ENCODE measurements at regions not wholly inside any gene's neighbourhood (a gene's known extent, or its start where the extent isn't known, plus 50 kb on each side); places are given as distances from the start of the nearest gene placed in this dataset.
A peak's percentile ranks its signal among the peaks of the same experiment; 100 is the strongest.
"Not testable (repeated sequence)": the region's sequence is repeated elsewhere in the genome, so short reads cannot be mapped to it uniquely, and the experiment has no call there.

GRCh38 chr15:87743562-87743961 lies 513.0 kb downstream of the NTRK3 start:
- ChIA-PET POLR2A (no interaction called here), CTCF (no interaction called here)
- H3K36me3 ChIP-seq (ENCODE audit: control insufficient read depth, insufficient read depth, low read length) = no peaks in the 10 kb centered on the region
- H3K4me3 ChIP-seq (ENCODE audit: low read depth, low read length) = no peak overlapping the region
- H3K27me3 ChIP-seq (ENCODE audit: control insufficient read depth, insufficient read depth, low read length) = no peaks in the 10 kb centered on the region
- no peak for TF ChIP-seq CTCF (IDR thresholded peaks at IDR 0.05; ENCODE audit: insufficient read depth, low read depth, low read length)
- DNase-seq (ENCODE audit: low read depth) = peak; percentile 24

- no peaks in the 10 kb centered on the region for H3K36me3 ChIP-seq (ENCODE audit: control insufficient read depth, insufficient read depth, low read length)
- no peak for DNase-seq (ENCODE audit: low read depth)
- ChIA-PET POLR2A (no interaction called here), CTCF (interaction anchor here (0.6 to 1.0 kb wide), 2 partner anchors 9 to 61 kb away, joined by 3 read pairs; no protein-coding TSS in a partner anchor)
- TF ChIP-seq CTCF (IDR thresholded peaks at IDR 0.05; ENCODE audit: insufficient read depth, low read depth, low read length) = no peak
- no peak overlapping the region for H3K4me3 ChIP-seq (ENCODE audit: low read depth, low read length)
- no peaks in the 10 kb centered on the region for H3K27me3 ChIP-seq (ENCODE audit: control insufficient read depth, insufficient read depth, low read length)
These were observed 515.2 kb downstream of the NTRK3 start for GRCh38 chr15:87741350-87741749.

GRCh38 chr15:87740655-87741344 lies 515.7 kb downstream of the NTRK3 start:
- no peaks in the 10 kb centered on the region for H3K36me3 ChIP-seq (ENCODE audit: control insufficient read depth, insufficient read depth, low read length)
- CTCF ChIA-PET = interaction anchor here (0.6 to 1.0 kb wide), 2 partner anchors 10 to 60 kb away, joined by 3 read pairs; no protein-coding TSS in a partner anchor
- DNase-seq (ENCODE audit: low read depth) = no peak
- no peak for TF ChIP-seq CTCF (IDR thresholded peaks at IDR 0.05; ENCODE audit: insufficient read depth, low read depth, low read length)
- no peak overlapping the region for H3K4me3 ChIP-seq (ENCODE audit: low read depth, low read length)
- no peaks in the 10 kb centered on the region for H3K27me3 ChIP-seq (ENCODE audit: control insufficient read depth, insufficient read depth, low read length)
- POLR2A ChIA-PET = no interaction called here

- ChIA-PET CTCF (interaction anchor here (0.7 to 1.2 kb wide), 2 partner anchors 27 to 368 kb away, joined by 3 read pairs; no protein-coding TSS in a partner anchor), POLR2A (no interaction called here)
- Histone ChIP-seq H3K4me3 (ENCODE audit: low read depth, low read length) (no peak overlapping the region), H3K27me3 (ENCODE audit: control insufficient read depth, insufficient read depth, low read length) (no peaks in the 10 kb centered on the region), H3K36me3 (ENCODE audit: control insufficient read depth, insufficient read depth, low read length) (no peaks in the 10 kb centered on the region)
- no peak for DNase-seq (ENCODE audit: low read depth)
- TF ChIP-seq CTCF (IDR thresholded peaks at IDR 0.05; ENCODE audit: insufficient read depth, low read depth, low read length) = no peak
These were observed 516.7 kb downstream of the NTRK3 start for GRCh38 chr15:87739866-87740265.

GRCh38 chr15:87739081-87739480 lies 517.5 kb downstream of the NTRK3 start:
- TF ChIP-seq CTCF (IDR thresholded peaks at IDR 0.05; ENCODE audit: insufficient read depth, low read depth, low read length) = no peak
- Histone ChIP-seq H3K27me3 (ENCODE audit: control insufficient read depth, insufficient read depth, low read length) (no peaks in the 10 kb centered on the region), H3K4me3 (ENCODE audit: low read depth, low read length) (no peak overlapping the region), H3K36me3 (ENCODE audit: control insufficient read depth, insufficient read depth, low read length) (no peaks in the 10 kb centered on the region)
- POLR2A ChIA-PET = no interaction called here
- CTCF ChIA-PET = interaction anchor here (1.2 kb wide), 1 partner anchor 28 kb away, joined by 3 read pairs; no protein-coding TSS in a partner anchor
- DNase-seq (ENCODE audit: low read depth) = no peak

- H3K27me3 ChIP-seq (ENCODE audit: control insufficient read depth, insufficient read depth, low read length); POLR2A ChIA-PET; CTCF ChIA-PET; DNase-seq (ENCODE audit: low read depth); H3K36me3 ChIP-seq (ENCODE audit: control insufficient read depth, insufficient read depth, low read length); H3K4me3 ChIP-seq (ENCODE audit: low read depth, low read length): not testable (repeated sequence)
These were observed 519.1 kb downstream of the NTRK3 start for GRCh38 chr15:87737460-87737859.

All from BJ (cell line).